ENCODE measurements at regions not wholly inside any gene's neighbourhood (a gene's known extent, or its start where the extent isn't known, plus 50 kb on each side); places are given as distances from the start of the nearest gene placed in this dataset.
"Not testable (repeated sequence)": the region's sequence is repeated elsewhere in the genome, so short reads cannot be mapped to it uniquely, and the experiment has no call there.

GRCh38 chr10:109729895-109730294, 193.4 kb downstream of the XPNPEP1 start:
- DNase-seq = not testable (repeated sequence)

- DNase-seq = no peak
Measured at GRCh38 chr10:109727436-109727835, 195.9 kb downstream of the XPNPEP1 start.

GRCh38 chr10:109726473-109726872, 196.8 kb downstream of the XPNPEP1 start:
- no peak for DNase-seq

- no peak for DNase-seq
Measured at GRCh38 chr10:109723305-109723704, 200.0 kb downstream of the XPNPEP1 start.

GRCh38 chr10:109721453-109722064, 201.8 kb downstream of the XPNPEP1 start:
- no peak for DNase-seq

GRCh38 chr10:109706026-109706560, 217.2 kb downstream of the XPNPEP1 start:
- DNase-seq = no peak

GRCh38 chr10:109701633-109702215, 221.6 kb downstream of the XPNPEP1 start:
- no peak for DNase-seq

GRCh38 chr10:109698882-109699664, 224.2 kb downstream of the XPNPEP1 start:
- no peak for DNase-seq

- DNase-seq = no peak
Measured at GRCh38 chr10:109698086-109698485, 225.2 kb downstream of the XPNPEP1 start.

GRCh38 chr10:109696981-109697775, 226.1 kb downstream of the XPNPEP1 start:
- no peak for DNase-seq

GRCh38 chr10:109696462-109696861, 226.8 kb downstream of the XPNPEP1 start:
- DNase-seq = no peak

GRCh38 chr10:109695988-109696387, 227.3 kb downstream of the XPNPEP1 start:
- DNase-seq = no peak

- DNase-seq = no peak
Measured at GRCh38 chr10:109689785-109690184, 233.5 kb downstream of the XPNPEP1 start.

- DNase-seq = no peak
Measured at GRCh38 chr10:109679478-109679877, 243.8 kb downstream of the XPNPEP1 start.

GRCh38 chr10:109678857-109679256, 244.5 kb downstream of the XPNPEP1 start:
- DNase-seq = no peak

- DNase-seq = no peak
Measured at GRCh38 chr10:109676703-109677102, 246.6 kb downstream of the XPNPEP1 start.

GRCh38 chr10:109668703-109669102, 254.6 kb downstream of the XPNPEP1 start:
- no peak for DNase-seq

GRCh38 chr10:109668154-109668665, 255.1 kb downstream of the XPNPEP1 start:
- no peak for DNase-seq

GRCh38 chr10:109665321-109665720, 258.0 kb downstream of the XPNPEP1 start:
- DNase-seq = no peak

- DNase-seq = no peak
Measured at GRCh38 chr10:109664554-109664953, 258.8 kb downstream of the XPNPEP1 start.

GRCh38 chr10:109663122-109663521, 260.2 kb downstream of the XPNPEP1 start:
- no peak for DNase-seq

- not testable (repeated sequence) for DNase-seq
Measured at GRCh38 chr10:109652612-109653011, 270.7 kb downstream of the XPNPEP1 start.

GRCh38 chr10:109650228-109650627, 273.1 kb downstream of the XPNPEP1 start:
- no peak for DNase-seq
